Stimulated activated naive CD8-positive, alpha-beta T cell treated with anti-CD3 and anti-CD28 coated beads, Interleukin-15, Interleukin-2, amounts not matched to agents 100 ng/mL and 50 ng/mL, for 24 hours (primary cell): ENCODE measurements at regions not wholly inside any gene's neighbourhood (a gene's known extent, or its start where the extent isn't known, plus 50 kb on each side); places are given as distances from the start of the nearest gene placed in this dataset.
"Not testable (repeated sequence)": the region's sequence is repeated elsewhere in the genome, so short reads cannot be mapped to it uniquely, and the experiment has no call there.

Experiments
- H3K27ac Mint-ChIP-seq: one replicate; pipeline ENCODE4 v1.8.0; 2021; ENCODE audit warnings: mild to moderate bottlenecking, mixed read lengths
- H3K27me3 Mint-ChIP-seq: one replicate; pipeline ENCODE4 v1.8.0; 2021; ENCODE audit warnings: mixed read lengths
- H3K36me3 Mint-ChIP-seq: one replicate; pipeline ENCODE4 v1.8.0; 2021; ENCODE audit warnings: low read depth, mixed read lengths
- H3K4me1 Mint-ChIP-seq: one replicate; pipeline ENCODE4 v1.8.0; 2021; ENCODE audit warnings: low read depth, mixed read lengths
- H3K4me3 Mint-ChIP-seq: one replicate; pipeline ENCODE4 v1.8.0; 2021; ENCODE audit warnings: mild to moderate bottlenecking, mixed read lengths
- H3K9me3 Mint-ChIP-seq: one replicate; pipeline ENCODE4 v1.8.0; 2021; ENCODE audit warnings: mixed read lengths

DNA sequence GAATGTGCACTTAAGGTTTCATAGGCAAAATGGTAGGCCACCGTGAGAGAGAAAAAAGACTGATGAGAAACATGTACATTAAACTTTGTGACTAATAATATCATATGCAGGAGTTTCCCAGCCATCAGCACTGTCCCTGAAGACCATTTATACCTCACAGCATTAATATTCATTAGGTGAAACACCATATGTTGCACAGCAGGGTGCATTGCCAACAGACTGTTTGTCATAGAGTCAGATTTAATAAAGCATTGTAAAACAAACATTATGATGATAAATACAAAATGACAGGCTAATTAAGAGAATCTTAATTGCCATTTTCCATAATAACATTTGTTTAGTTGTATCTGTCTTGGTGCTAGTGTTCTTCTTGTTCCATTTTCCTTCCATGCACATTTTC is 578.3 kb downstream of the EPHA3 start:
- H3K9me3 Mint-ChIP-seq, result peaks cover 4% of the 10 kb centered on the region
- no peaks in the 10 kb centered on the region for H3K36me3 Mint-ChIP-seq
- H3K4me1 Mint-ChIP-seq, result no peaks in the 10 kb centered on the region
- no peak overlapping the region for H3K4me3 Mint-ChIP-seq
- H3K27ac Mint-ChIP-seq, result no peak overlapping the region
- no peaks in the 10 kb centered on the region for H3K27me3 Mint-ChIP-seq

DNA sequence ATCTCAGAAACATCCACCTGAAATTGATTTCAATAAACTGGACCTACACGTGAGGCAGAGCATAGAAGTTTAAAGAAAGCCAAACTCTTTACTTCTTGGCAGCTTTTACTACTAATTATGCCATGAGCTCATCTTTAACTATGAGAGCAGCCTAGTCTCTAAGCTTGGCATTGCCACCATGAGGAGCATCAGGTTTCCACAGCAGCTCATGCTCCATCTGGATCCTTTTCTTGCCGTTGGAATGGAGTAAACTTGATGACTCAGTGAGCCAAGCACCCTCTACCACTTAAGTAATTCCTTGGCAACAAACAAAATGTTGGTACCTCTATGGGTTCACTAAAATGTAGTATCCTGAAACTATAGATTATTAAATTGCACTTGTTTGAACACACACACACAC is 583.2 kb downstream of the EPHA3 start:
- Mint-ChIP-seq H3K4me1 (no peaks in the 10 kb centered on the region), H3K36me3 (no peaks in the 10 kb centered on the region), H3K27ac (no peak overlapping the region), H3K27me3 (no peaks in the 10 kb centered on the region), H3K4me3 (no peak overlapping the region), H3K9me3 (peaks cover 4% of the 10 kb centered on the region)

DNA sequence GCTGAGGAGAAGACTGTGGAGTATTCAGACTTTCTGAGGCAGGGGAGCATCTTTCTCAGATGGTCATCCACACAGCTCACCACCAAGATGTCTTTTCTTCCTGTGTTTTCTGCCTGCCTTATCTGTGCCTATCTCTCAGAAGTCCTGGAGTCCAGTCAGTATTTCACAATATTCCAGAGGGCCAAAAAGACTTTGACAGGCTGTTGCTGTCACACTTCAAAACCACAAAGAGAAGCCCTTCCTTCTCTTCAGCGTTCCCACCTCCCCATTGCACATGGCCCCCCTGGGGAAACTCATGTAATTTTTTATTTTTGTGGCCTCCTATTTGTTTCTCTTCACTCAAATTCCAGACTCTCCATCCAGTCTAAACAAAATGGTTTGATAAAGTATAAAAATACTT is 585.2 kb downstream of the EPHA3 start:
- Mint-ChIP-seq H3K27ac (no peak overlapping the region), H3K27me3 (no peaks in the 10 kb centered on the region), H3K9me3 (peaks cover under 1% of the 10 kb centered on the region), H3K4me3 (no peak overlapping the region), H3K36me3 (no peaks in the 10 kb centered on the region), H3K4me1 (no peaks in the 10 kb centered on the region)

DNA sequence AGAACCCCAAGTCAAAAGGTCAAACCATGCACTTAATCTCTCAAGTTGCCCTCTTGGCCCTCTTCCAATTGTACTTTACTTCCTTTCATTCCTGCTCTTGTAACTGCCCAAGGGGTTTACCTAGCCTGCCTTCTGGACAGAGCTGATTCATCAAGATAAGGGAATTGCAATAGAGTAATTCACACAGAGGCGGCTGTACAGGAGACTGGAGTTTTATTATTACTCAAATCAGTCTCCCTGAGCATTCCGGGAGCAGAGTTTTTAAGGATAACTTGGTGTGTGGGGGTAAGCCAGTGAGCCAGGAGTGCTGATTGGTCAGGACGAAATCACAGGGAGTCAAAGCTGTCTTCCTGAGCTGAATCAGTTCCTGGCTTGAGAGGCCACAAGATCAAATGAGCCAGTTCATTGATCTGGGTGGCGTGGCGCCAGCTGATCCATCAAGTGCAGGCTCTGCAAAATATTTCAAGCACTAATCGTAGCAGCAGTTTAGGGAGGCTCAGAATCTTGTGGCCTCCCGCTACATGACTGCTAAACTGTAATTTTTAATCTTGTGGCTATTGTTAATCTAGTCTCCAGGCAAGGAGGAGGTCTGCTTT is 590.0 kb downstream of the EPHA3 start:
- Mint-ChIP-seq H3K9me3 (peaks cover 31% of the 10 kb centered on the region), H3K4me1 (no peaks in the 10 kb centered on the region), H3K27me3 (no peaks in the 10 kb centered on the region), H3K36me3 (no peaks in the 10 kb centered on the region), H3K4me3 (no peak overlapping the region), H3K27ac (no peak overlapping the region)

DNA sequence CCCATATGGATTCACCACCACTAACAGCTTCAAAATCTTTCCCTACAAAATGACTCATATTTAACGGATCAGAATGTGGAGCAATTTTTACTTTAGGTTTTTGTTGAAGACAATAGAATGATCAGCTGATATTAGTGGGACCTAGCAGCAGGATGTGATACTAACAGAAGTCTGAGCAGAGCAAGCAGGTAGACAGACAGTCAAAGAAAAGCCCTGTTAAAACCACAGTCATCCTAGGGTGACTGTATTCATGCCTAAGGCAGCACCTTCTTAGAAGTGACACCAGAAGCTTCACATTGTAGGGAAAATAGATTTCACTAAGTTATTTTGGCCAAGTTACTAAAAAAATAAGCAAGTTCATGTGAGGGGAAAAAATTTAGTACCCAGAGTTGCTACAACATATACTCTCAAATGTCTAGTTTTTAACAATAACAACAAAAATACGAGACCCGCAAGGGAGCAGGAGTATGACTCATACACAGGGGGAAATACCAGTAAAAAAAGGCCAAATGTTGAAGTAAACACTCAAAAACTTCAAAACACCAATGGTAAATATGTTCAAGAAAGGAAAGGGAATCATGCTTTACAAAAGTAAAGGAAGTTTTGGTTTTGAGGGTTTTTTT is 590.9 kb downstream of the EPHA3 start:
- no peak overlapping the region for H3K27ac Mint-ChIP-seq
- H3K4me3 Mint-ChIP-seq, result no peak overlapping the region
- H3K9me3 Mint-ChIP-seq, result peaks cover 35% of the 10 kb centered on the region
- no peaks in the 10 kb centered on the region for H3K4me1 Mint-ChIP-seq
- H3K36me3 Mint-ChIP-seq, result no peaks in the 10 kb centered on the region
- no peaks in the 10 kb centered on the region for H3K27me3 Mint-ChIP-seq

DNA sequence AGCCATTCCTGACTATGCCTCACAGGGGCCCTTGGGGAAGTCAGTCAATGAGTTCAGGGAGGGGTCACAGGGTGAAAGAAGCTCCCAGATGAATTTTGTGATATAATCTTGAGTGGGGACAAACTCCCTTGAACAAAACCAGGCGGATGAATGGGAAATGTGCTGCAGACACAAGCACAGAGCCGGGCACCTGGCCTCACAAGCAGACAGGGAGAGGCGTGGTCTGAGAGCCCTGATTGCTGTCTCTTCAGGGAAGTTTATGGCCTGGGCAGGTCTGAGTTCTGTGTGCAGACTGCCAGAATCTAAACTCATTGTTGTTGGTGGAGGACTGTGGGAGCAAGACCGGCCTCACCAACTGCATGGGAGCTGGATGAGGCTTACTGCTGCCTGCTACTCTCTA is 591.8 kb downstream of the EPHA3 start:
- H3K27me3 Mint-ChIP-seq, result no peaks in the 10 kb centered on the region
- no peak overlapping the region for H3K4me3 Mint-ChIP-seq
- H3K36me3 Mint-ChIP-seq, result no peaks in the 10 kb centered on the region
- H3K9me3 Mint-ChIP-seq, result peaks cover 35% of the 10 kb centered on the region
- H3K4me1 Mint-ChIP-seq, result no peaks in the 10 kb centered on the region
- no peak overlapping the region for H3K27ac Mint-ChIP-seq

DNA sequence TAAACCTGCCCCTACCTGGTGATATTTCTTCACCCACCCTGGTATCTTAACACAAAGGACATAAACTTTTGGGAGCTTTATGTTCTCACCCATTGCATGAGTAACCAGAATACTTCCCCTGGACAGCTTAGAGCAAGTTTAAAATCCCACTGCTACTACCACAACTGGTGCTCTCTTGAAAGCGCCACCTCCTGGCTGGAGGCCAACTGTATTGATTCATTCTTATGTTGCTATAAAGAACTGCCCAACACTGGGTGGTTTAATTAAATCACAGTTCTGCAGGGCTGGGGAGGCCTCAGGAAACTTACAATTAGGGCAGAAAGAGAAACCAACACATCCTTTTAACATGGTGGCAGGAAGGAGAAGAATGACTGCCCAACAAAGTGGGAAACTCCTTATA is 592.4 kb downstream of the EPHA3 start:
- Mint-ChIP-seq H3K27ac (no peak overlapping the region), H3K36me3 (no peaks in the 10 kb centered on the region), H3K27me3 (no peaks in the 10 kb centered on the region), H3K4me3 (no peak overlapping the region), H3K4me1 (no peaks in the 10 kb centered on the region), H3K9me3 (peaks cover 40% of the 10 kb centered on the region)

DNA sequence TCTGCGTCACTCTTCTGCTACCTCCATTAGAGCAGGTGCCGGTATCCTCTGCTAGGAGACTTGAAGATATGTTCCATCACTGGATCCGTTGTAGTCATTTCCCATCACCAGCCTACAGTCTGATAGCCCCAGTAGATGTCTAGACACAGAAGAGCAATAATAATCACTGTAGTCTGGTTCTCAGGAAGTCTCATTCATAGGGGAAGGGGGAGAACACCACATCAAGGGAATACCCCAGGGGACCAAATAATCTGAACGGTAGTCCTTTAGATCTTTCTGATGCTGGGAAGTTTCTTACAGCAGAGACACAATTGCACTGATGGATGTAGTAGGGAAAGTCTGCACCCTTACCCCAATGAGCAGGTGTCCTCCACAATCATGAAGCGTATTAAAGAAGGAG is 595.0 kb downstream of the EPHA3 start:
- Mint-ChIP-seq H3K9me3 (peaks cover 52% of the 10 kb centered on the region), H3K27ac (no peak overlapping the region), H3K4me1 (no peaks in the 10 kb centered on the region), H3K36me3 (no peaks in the 10 kb centered on the region), H3K27me3 (no peaks in the 10 kb centered on the region), H3K4me3 (no peak overlapping the region)

DNA sequence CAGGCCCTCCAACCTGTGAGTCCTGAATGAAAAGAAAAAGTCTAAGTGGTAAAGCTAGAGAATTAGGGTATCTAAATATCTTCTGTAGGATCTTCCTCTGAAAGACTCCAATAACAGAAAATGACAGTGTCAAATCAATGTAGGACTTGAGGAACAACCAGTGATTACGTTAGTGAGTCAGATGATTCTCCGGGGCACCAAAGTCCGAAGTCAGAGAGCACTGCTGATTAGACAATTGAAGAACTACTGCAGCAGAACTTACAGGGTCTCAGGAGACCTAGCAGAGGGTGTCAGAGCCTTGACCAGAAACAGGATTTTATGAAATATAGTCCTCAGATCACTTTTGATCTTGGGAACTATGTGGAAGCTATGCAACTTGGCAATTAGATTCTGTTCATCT is 605.8 kb downstream of the EPHA3 start:
- no peak overlapping the region for H3K4me3 Mint-ChIP-seq
- no peaks in the 10 kb centered on the region for H3K36me3 Mint-ChIP-seq
- H3K4me1 Mint-ChIP-seq, result no peaks in the 10 kb centered on the region
- H3K9me3 Mint-ChIP-seq, result peaks cover 19% of the 10 kb centered on the region
- no peak overlapping the region for H3K27ac Mint-ChIP-seq
- no peaks in the 10 kb centered on the region for H3K27me3 Mint-ChIP-seq

DNA sequence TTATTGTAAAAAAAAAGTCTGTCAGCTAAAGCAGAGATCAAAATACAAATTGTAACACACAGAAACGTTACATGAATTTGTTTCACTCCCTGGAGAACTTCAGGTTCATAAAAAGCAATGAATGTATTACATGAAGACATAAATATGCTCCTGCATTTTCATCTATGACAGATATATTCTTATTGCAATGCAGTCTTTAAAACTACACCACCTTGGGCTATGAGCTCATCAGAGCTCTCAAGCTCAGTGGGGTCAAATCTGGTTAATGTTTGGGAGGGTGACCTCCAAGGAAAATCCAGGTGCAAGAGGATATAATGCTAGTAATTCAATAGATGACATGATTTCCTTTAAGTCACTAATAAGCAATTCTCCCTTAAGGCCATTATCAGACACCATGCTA is 606.8 kb downstream of the EPHA3 start:
- Mint-ChIP-seq H3K27ac (no peak overlapping the region), H3K27me3 (no peaks in the 10 kb centered on the region), H3K9me3 (peaks cover 19% of the 10 kb centered on the region), H3K36me3 (no peaks in the 10 kb centered on the region), H3K4me1 (no peaks in the 10 kb centered on the region), H3K4me3 (no peak overlapping the region)

DNA sequence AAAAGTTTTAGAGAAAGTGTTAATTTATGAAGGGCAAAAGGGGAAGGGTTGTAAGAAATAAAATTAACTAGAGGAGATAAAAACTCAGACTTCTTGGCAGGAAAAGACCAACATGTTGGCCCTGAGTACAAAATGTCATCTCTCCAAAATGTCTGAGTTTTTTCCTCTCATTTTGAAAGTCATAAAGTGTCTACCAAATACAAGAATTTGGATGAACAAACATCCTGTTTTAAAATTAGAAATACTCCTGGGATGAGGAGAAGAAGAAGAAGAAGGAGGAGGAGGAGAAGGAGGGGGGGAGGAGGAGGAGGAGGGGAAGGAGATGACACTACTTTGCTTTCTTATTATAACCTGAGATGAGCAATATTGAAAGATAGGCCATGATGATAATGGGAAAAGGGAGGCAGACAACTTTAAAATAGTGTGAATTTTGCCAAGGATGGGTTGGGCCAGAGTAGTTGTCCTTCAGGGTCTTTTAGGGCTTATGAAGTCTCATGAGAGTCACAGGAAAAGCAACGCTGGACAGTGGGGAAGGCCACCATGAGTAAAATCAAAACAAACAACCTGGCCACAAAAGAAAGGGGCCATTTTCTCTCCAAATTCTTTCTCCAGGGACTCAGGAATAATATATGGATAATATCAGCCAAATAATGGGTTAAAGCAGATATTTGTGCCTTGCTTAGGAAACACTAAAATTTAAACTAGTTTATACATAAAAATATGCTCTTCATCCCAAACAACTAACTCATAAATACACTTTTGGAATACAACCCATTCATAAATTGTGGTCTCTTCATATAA is 632.9 kb downstream of the EPHA3 start:
- Mint-ChIP-seq H3K36me3 (no peaks in the 10 kb centered on the region), H3K4me3 (no peak overlapping the region), H3K9me3 (peaks cover 14% of the 10 kb centered on the region), H3K27me3 (no peaks in the 10 kb centered on the region), H3K4me1 (no peaks in the 10 kb centered on the region), H3K27ac (no peak overlapping the region)

DNA sequence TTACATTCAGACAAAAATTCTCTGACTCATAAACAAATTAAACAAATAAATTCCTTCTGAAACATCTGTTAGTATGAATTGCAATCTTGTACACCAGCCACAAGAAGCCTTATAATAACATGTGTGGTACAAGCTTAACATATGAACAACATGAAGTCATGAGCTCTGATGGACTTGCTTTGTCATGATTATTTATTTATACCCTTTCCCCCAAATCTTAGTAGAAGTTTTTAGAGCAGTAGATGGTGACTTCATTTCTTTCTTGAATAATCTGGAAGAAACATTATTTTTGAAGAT is 633.4 kb downstream of the EPHA3 start:
- Mint-ChIP-seq H3K27ac (no peak overlapping the region), H3K9me3 (peaks cover 15% of the 10 kb centered on the region), H3K36me3 (no peaks in the 10 kb centered on the region), H3K4me1 (no peaks in the 10 kb centered on the region), H3K27me3 (no peaks in the 10 kb centered on the region), H3K4me3 (no peak overlapping the region)

DNA sequence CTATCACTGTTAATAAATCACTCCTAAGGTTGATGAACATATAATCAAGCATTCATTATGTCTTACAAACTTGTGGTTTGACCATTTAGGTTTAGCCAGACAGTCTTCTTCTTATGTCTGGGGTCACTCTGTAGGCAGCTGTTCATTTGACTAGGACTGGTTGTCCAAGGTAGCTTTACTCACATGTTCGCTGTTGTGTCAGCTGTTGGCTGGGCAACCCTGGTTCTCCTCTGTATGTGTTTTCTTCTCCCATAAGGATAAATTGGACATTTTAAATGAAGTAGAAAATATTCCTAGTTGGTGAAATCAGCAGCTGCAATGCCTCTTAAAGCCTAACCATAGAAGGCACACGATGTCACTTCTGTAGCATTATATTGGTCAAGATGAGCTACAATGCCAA is 635.1 kb downstream of the EPHA3 start:
- no peaks in the 10 kb centered on the region for H3K36me3 Mint-ChIP-seq
- H3K9me3 Mint-ChIP-seq, result peaks cover 19% of the 10 kb centered on the region
- no peaks in the 10 kb centered on the region for H3K4me1 Mint-ChIP-seq
- no peaks in the 10 kb centered on the region for H3K27me3 Mint-ChIP-seq
- no peak overlapping the region for H3K27ac Mint-ChIP-seq
- no peak overlapping the region for H3K4me3 Mint-ChIP-seq

DNA sequence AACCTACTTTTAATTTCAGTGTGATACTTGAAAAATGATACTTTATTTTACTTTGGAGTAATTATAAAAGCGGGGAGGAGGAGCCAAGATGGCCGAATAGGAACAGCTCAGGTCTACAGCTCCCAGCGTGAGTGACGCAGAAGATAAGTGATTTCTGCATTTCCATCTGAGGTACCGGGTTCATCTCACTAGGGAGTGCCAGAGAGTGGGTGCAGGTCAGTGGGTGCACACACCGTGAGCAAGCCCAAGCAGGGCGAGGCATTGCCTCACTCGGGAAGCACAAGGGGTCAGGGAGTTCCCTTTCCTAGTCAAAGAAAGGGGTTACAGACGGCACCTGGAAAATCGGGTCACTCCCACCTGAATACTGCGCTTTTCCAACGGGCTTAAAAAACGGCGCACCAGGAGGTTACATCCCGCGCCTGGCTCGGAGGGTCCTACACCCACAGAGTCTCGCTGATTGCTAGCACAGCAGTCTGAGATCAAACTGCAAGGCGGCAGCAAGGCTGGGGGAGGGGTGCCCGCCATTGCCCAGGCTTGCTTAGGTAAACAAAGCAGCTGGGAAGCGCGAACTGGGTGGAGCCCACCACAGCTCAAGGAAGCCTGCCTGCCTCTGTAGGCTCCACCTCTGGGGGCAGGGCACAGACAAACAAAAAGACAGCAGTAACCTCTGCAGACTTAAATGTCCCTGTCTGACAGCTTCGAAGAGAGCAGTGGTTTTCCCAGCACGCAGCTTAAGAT is 640.3 kb downstream of the EPHA3 start:
- H3K9me3 Mint-ChIP-seq, result peaks cover 10% of the 10 kb centered on the region
- H3K4me3 Mint-ChIP-seq, H3K36me3 Mint-ChIP-seq, H3K27me3 Mint-ChIP-seq, H3K4me1 Mint-ChIP-seq, H3K27ac Mint-ChIP-seq: not testable (repeated sequence)

DNA sequence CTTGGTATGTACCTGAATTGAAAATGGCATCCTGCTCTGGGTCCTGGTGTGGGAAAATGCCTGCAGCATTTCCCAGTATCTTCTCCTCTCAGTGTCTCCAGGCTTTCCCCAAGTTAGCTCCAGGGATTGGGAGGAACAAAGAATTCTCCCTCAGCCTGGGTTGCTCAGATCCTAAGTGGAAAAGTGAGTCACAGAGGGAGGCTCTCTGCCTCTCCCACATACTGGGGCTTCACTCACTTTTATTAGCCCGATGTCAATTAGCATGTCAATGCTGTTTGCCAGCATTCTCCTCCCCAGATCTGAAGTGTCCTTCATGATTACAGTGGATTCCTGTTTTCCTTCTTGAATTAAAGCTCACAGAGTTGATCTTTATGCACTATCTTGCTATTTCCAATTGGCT is 655.0 kb downstream of the EPHA3 start:
- Mint-ChIP-seq H3K4me3 (no peak overlapping the region), H3K4me1 (no peaks in the 10 kb centered on the region), H3K36me3 (no peaks in the 10 kb centered on the region), H3K9me3 (peaks cover 19% of the 10 kb centered on the region), H3K27ac (no peak overlapping the region), H3K27me3 (no peaks in the 10 kb centered on the region)
